Prostate gland (tissue), 2 donors: ENCODE measurements at regions not wholly inside any gene's neighbourhood (a gene's known extent, or its start where the extent isn't known, plus 50 kb on each side); places are given as distances from the start of the nearest gene placed in this dataset.

Experiments
- DNase-seq: peaks from one replicate; pipeline ENCODE4 v3.0.0-alpha.2; 2019; ENCODE audit warnings: low spot score
- H3K27ac ChIP-seq, 2 donors: fragments of 200-600 bp; sonication (generic); 2 replicates each; pipeline ENCODE4 v1.5.1; 2017 to 2019
- H3K27me3 ChIP-seq: fragments of 200-600 bp; sonication (generic); replicated peaks from 2 replicates; pipeline ENCODE4 v1.5.1; 2019; ENCODE audit not compliant: insufficient read depth
- H3K36me3 ChIP-seq, 2 donors: fragments of 200-600 bp; sonication (generic); 1 replicate in 1 of 2; 2 replicates in 1 of 2; pipeline versions ENCODE4 v1.5.1 to v1.8.1; 2017 to 2019
- H3K4me1 ChIP-seq: fragments of 200-600 bp; sonication (generic); replicated peaks from 2 replicates; pipeline ENCODE4 v1.5.1; 2019
- H3K4me3 ChIP-seq, 2 donors: fragments of 200-600 bp; sonication (generic); 2 replicates each; pipeline ENCODE4 v1.5.1; 2017 to 2019
- H3K9me3 ChIP-seq: fragments of 200-600 bp; sonication (generic); 2 replicates; pipeline ENCODE4 v1.5.1; 2017
- POLR2A ChIP-seq: fragments of 450-650 bp; IDR thresholded peaks from one replicate; pipeline ENCODE4 v1.6.1; 2016; ENCODE audit warnings: antibody characterized with exemption, mild to moderate bottlenecking
- POLR2AphosphoS5 ChIP-seq: sonication (generic); formaldehyde crosslinking; IDR thresholded peaks from one replicate; pipeline ENCODE4 v1.6.1; 2017; ENCODE audit warnings: antibody characterized with exemption
- WGBS: methylation state at CpG from one replicate; pipeline ENCODE4 v1.1.5; 2018; 5-methylcytosine and 5-hydroxymethylcytosine counted together
- intact Hi-C: fragments of 100-400 bp; cut with DNase I; formaldehyde crosslinking; loops from one replicate; pipeline ENCODE4 v1.14.2; 2022
- small RNA-seq, 2 donors: library from RNA; depleted of rRNA; stranded (forward); fragments of <200 nt; gene quantifications; one replicate each; pipeline ENCODE3, GENCODE V24; 2016
- TF ChIP-seq, protein P1 (sequence below), 4 experiments: fragments of 200-600 bp in 2 of 4; fragments of 450-650 bp in 2 of 4; sonication (generic) in 2 of 4; IDR thresholded peaks; 1 replicate in 3 of 4; 2 replicates in 1 of 4; pipeline ENCODE4 v1.5.1; 2016 to 2019; ENCODE audit warnings: antibody characterized with exemption in 4 of 4, mild to moderate bottlenecking in 2 of 4, moderate library complexity in 2 of 4

- TF ChIP-seq POLR2A (no peak), POLR2AphosphoS5 (no peak)
- TF ChIP-seq, protein P1, sequence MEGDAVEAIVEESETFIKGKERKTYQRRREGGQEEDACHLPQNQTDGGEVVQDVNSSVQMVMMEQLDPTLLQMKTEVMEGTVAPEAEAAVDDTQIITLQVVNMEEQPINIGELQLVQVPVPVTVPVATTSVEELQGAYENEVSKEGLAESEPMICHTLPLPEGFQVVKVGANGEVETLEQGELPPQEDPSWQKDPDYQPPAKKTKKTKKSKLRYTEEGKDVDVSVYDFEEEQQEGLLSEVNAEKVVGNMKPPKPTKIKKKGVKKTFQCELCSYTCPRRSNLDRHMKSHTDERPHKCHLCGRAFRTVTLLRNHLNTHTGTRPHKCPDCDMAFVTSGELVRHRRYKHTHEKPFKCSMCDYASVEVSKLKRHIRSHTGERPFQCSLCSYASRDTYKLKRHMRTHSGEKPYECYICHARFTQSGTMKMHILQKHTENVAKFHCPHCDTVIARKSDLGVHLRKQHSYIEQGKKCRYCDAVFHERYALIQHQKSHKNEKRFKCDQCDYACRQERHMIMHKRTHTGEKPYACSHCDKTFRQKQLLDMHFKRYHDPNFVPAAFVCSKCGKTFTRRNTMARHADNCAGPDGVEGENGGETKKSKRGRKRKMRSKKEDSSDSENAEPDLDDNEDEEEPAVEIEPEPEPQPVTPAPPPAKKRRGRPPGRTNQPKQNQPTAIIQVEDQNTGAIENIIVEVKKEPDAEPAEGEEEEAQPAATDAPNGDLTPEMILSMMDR (IDR thresholded peaks at IDR 0.05): no peak
- no peak for DNase-seq
- Histone ChIP-seq H3K4me3 (no peak overlapping the region), H3K4me1 (no peaks in the 10 kb centered on the region), H3K36me3 (no peaks in the 10 kb centered on the region), H3K9me3 (no peaks in the 10 kb centered on the region), H3K27me3 (no peaks in the 10 kb centered on the region), H3K27ac (no peak overlapping the region)
- intact Hi-C loops: no loop called here
- WGBS: 53% methylated on average over 2 of the region's 2 CpGs
These were observed 50.6 kb upstream of the SLC2A1 start for GRCh38 chr1:43009274-43009673.

DNA sequence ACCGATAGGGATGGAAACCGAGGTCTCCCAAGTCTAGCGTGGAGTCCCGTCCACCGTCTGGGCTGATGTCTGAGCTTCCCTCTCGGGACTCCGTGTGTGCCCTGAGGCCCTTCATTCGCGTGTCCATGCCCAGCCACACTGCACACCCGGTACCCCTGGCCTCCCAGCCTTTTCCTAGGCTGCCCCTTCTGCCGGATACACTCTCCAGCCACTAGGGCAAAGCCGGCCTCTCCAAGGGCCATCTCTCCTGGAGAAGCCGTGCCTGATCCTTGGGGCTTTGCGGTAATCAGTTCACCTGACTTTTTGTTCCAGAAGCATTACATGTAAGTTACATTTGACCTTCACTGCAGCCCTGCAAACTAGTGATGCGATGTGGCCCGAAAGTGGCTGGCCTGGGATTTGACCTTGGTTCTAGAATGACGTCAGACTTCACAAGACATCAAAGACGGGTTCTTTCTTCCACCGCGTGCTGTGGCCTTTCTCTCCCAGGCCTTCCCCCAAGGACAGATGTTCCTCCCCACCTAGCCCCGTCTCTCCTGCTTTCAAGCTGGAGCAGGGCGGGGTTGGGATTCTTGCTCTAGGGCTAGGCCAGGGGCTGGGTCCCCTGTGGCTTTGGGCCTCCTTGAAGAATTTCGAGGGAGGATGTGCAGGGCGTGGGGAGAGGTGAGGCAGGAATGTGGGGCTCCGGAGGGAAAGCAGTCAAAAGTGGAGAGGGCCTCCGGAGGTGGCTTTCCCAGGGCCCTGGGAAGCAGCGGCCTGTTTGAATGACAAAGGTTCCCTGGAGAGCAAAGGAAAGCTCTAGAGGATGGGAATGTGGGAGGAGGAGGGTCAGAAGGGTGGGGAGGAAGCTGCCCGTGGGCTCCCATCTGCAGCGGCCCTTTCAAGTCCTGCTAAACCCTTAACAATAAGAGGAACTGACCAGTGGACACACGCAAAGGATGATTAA is 49.7 kb upstream of the SLC2A1 start:
- Histone ChIP-seq H3K4me3 (no peak overlapping the region), H3K4me1 (no peaks in the 10 kb centered on the region), H3K9me3 (no peaks in the 10 kb centered on the region), H3K27me3 (no peaks in the 10 kb centered on the region), H3K27ac (no peak overlapping the region), H3K36me3 (no peaks in the 10 kb centered on the region)
- intact Hi-C loops: no loop called here
- TF ChIP-seq POLR2AphosphoS5: no peak
- WGBS: 75% methylated on average over 28 of the region's 30 CpGs
- DNase-seq: no peak

Small RNA genes lying in the stretch of these regions (small RNA-seq; reads per million reads assigned to genes)
- 0 reads per million in 2 donors for gene RF00026
